Mesendoderm (in vitro differentiated cells): ENCODE measurements at regions not wholly inside any gene's neighbourhood (a gene's known extent, or its start where the extent isn't known, plus 50 kb on each side); places are given as distances from the start of the nearest gene placed in this dataset.

Experiments
- DNase-seq: peaks from one replicate; pipeline ENCODE4 v3.0.0; 2013
- H2AK5ac ChIP-seq: 2 replicates; pipeline ENCODE4 v1.6.1; 2013; ENCODE audit warnings: low read length, inconsistent platforms
- H2BK120ac ChIP-seq: 2 replicates; pipeline ENCODE4 v1.6.1; 2013; ENCODE audit warnings: low read depth, mild to moderate bottlenecking, low read length, moderate library complexity, mixed read lengths
- H2BK15ac ChIP-seq: replicated peaks from 2 replicates; pipeline ENCODE4 v1.6.1; 2013; ENCODE audit warnings: low read depth, mild to moderate bottlenecking, moderate library complexity
- H2BK5ac ChIP-seq: 2 replicates; pipeline ENCODE4 v1.6.1; 2013; ENCODE audit warnings: low read length, inconsistent platforms
- H3K18ac ChIP-seq: 2 replicates; pipeline ENCODE4 v1.6.1; 2013; ENCODE audit warnings: mild to moderate bottlenecking, low read length, mixed read lengths
- H3K23ac ChIP-seq: one replicate; pipeline ENCODE4 v1.6.1; 2013; ENCODE audit warnings: low read length
- H3K27ac ChIP-seq: 2 replicates; pipeline ENCODE4 v1.5.1; 2013; ENCODE audit warnings: low read depth, mild to moderate bottlenecking, inconsistent platforms, low read length, moderate library complexity
- H3K27me3 ChIP-seq: 2 replicates; pipeline ENCODE4 v1.6.1; 2013; ENCODE audit warnings: low read length, control low read depth, mild to moderate bottlenecking, inconsistent platforms; ENCODE audit not compliant: insufficient read depth, poor library complexity
- H3K36me3 ChIP-seq: 2 replicates; pipeline ENCODE4 v1.6.1; 2013; ENCODE audit warnings: low read length, inconsistent platforms; ENCODE audit not compliant: control insufficient read depth, insufficient read depth
- H3K4ac ChIP-seq: one replicate; pipeline ENCODE4 v1.6.1; 2013; ENCODE audit warnings: low read depth, mild to moderate bottlenecking, low read length, moderate library complexity
- H3K4me1 ChIP-seq: 2 replicates; pipeline ENCODE4 v1.6.1; 2013; ENCODE audit warnings: low read depth, low read length, inconsistent platforms; ENCODE audit not compliant: control insufficient read depth
- H3K4me2 ChIP-seq: 2 replicates; pipeline ENCODE4 v1.6.1; 2013; ENCODE audit warnings: low read length
- H3K4me3 ChIP-seq: 2 replicates; pipeline ENCODE4 v1.5.1; 2013; ENCODE audit warnings: mild to moderate bottlenecking, low read length
- H3K56ac ChIP-seq: one replicate; pipeline ENCODE4 v1.6.1; 2013; ENCODE audit warnings: low read length
- H3K79me1 ChIP-seq: 2 replicates; pipeline ENCODE4 v1.6.1; 2013; ENCODE audit warnings: low read length, inconsistent platforms
- H3K79me2 ChIP-seq: 2 replicates; pipeline ENCODE4 v1.6.1; 2013; ENCODE audit warnings: mild to moderate bottlenecking, low read length; ENCODE audit not compliant: control insufficient read depth, insufficient read depth
- H3K9ac ChIP-seq: 2 replicates; pipeline ENCODE4 v1.6.1; 2013; ENCODE audit warnings: low read length, inconsistent platforms
- H4K5ac ChIP-seq: one replicate; pipeline ENCODE4 v1.6.1; 2013; ENCODE audit warnings: low read length
- H4K8ac ChIP-seq: one replicate; pipeline ENCODE4 v1.6.1; 2013; ENCODE audit warnings: low read depth, mild to moderate bottlenecking, control low read depth, low read length, moderate library complexity
- WGBS: extraction: QIAGEN DNeasy Blood & Tissue Kit; methylation state at CpG from one replicate; pipeline ENCODE4 v1.1.7; 2013; ENCODE audit warnings: low lambda C conversion rate, missing lambda C conversion rate; ENCODE audit not compliant: insufficient coverage; ENCODE audit errors: extremely low coverage; 5-methylcytosine and 5-hydroxymethylcytosine counted together

- Histone ChIP-seq H3K4ac (no peak overlapping the region), H3K9ac (no peak overlapping the region), H3K56ac (no peak overlapping the region), H3K4me3 (no peak overlapping the region), H3K36me3 (no peaks in the 10 kb centered on the region), H2BK5ac (no peak overlapping the region), H2AK5ac (no peak overlapping the region), H2BK15ac (no peak overlapping the region), H3K27me3 (no peaks in the 10 kb centered on the region), H2BK120ac (no peak overlapping the region), H3K23ac (no peak overlapping the region), H4K8ac (no peak overlapping the region), H3K4me1 (no peaks in the 10 kb centered on the region), H3K18ac (no peak overlapping the region), H3K79me1 (no peaks in the 10 kb centered on the region), H3K79me2 (no peaks in the 10 kb centered on the region), H3K27ac (no peak overlapping the region), H3K4me2 (no peak overlapping the region), H4K5ac (no peak overlapping the region)
- no CpG with 5 or more reads among the region's 3 CpGs for WGBS
- DNase-seq, result no peak
Measured at GRCh38 chr10:129280908-129281586, 186.0 kb upstream of the MGMT start.

GRCh38 chr10:129285459-129285858 lies 181.6 kb upstream of the MGMT start:
- no peak overlapping the region for H3K23ac ChIP-seq
- no peak overlapping the region for H2BK5ac ChIP-seq
- no peak overlapping the region for H3K27ac ChIP-seq
- no peak overlapping the region for H2BK120ac ChIP-seq
- H3K27me3 ChIP-seq, result no peaks in the 10 kb centered on the region
- H3K79me1 ChIP-seq, result no peaks in the 10 kb centered on the region
- H3K56ac ChIP-seq, result no peak overlapping the region
- no peak overlapping the region for H4K5ac ChIP-seq
- no peaks in the 10 kb centered on the region for H3K36me3 ChIP-seq
- H3K4me1 ChIP-seq, result no peaks in the 10 kb centered on the region
- no peak overlapping the region for H2BK15ac ChIP-seq
- no peak overlapping the region for H3K4me2 ChIP-seq
- H3K9ac ChIP-seq, result no peak overlapping the region
- no peak overlapping the region for H4K8ac ChIP-seq
- DNase-seq, result no peak
- no peak overlapping the region for H3K4ac ChIP-seq
- no peak overlapping the region for H3K4me3 ChIP-seq
- H3K18ac ChIP-seq, result no peak overlapping the region
- no peaks in the 10 kb centered on the region for H3K79me2 ChIP-seq
- no peak overlapping the region for H2AK5ac ChIP-seq
- no CpG with 5 or more reads among the region's 5 CpGs for WGBS

DNA sequence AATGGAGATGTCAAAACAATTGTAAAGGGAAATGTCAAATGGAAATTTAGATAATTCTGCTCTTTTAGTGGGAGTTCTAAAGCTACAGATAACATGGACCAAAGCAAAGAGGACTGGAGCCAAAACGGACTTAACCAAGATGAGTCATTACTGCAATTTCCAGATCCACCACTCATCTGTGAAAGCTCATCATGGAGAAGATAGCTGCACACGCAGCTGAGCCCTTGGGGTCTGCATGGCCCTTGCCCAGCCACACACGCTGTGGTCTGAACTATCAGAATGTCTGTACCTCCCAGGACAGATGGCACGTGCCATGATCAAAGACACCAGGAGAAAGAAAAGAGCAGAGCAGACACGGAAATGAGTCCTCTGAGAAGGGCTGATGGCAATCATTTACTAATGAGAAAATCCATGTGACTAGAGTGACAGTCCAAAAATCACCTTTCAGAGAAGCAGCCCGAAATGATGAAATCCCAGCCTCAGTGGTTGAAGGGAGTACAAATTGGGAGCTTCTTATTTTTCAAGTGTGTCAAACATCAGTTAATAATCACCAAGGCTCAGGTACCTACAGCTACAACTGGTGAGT lies 177.9 kb upstream of the MGMT start:
- no peaks in the 10 kb centered on the region for H3K79me1 ChIP-seq

GRCh38 chr10:129293991-129294700 lies 172.9 kb upstream of the MGMT start:
- Histone ChIP-seq H3K4me1 (no peaks in the 10 kb centered on the region), H3K18ac (no peak overlapping the region), H2BK120ac (no peak overlapping the region), H3K4me2 (no peak overlapping the region), H3K56ac (no peak overlapping the region), H2AK5ac (no peak overlapping the region), H3K79me1 (no peaks in the 10 kb centered on the region), H3K27ac (no peak overlapping the region), H3K4me3 (no peak overlapping the region), H3K23ac (no peak overlapping the region), H4K5ac (no peak overlapping the region), H3K4ac (no peak overlapping the region), H3K27me3 (no peaks in the 10 kb centered on the region), H2BK5ac (no peak overlapping the region), H2BK15ac (no peak overlapping the region), H4K8ac (no peak overlapping the region), H3K79me2 (no peaks in the 10 kb centered on the region), H3K36me3 (no peaks in the 10 kb centered on the region), H3K9ac (no peak overlapping the region)
- no CpG with 5 or more reads among the region's 2 CpGs for WGBS
- no peak for DNase-seq

More for the DNA sequence above, 177.9 kb upstream of the MGMT start:
- DNase-seq, result no peak
- Histone ChIP-seq H2BK5ac (no peak overlapping the region), H3K9ac (no peak overlapping the region), H2BK15ac (no peak overlapping the region), H3K36me3 (no peaks in the 10 kb centered on the region), H3K4me2 (no peak overlapping the region), H4K8ac (no peak overlapping the region), H3K4me3 (no peak overlapping the region), H3K18ac (no peak overlapping the region), H3K27me3 (no peaks in the 10 kb centered on the region), H3K23ac (no peak overlapping the region), H3K4me1 (no peaks in the 10 kb centered on the region), H4K5ac (no peak overlapping the region), H3K4ac (no peak overlapping the region), H3K79me2 (no peaks in the 10 kb centered on the region), H2BK120ac (no peak overlapping the region), H2AK5ac (no peak overlapping the region), H3K27ac (no peak overlapping the region), H3K56ac (no peak overlapping the region)
- no CpG with 5 or more reads among the region's 6 CpGs for WGBS

DNA sequence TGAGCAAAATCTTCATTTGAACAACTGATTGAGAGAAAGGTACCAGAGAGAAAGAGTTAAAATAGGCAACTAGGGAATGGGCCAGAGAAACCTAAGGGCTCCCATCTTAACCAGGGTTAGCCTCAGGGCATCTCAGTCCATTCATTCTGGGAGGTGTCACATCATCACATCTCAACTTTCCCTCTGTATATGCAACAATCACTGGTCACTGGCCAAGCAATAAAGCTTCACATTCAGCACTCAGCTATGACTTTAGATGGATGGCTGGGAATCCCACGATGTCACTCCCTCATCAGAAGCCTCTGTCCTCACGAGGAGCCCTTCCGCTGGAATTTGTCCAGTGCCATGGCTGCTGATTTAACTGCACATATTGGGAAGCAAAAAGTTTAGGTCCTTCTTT lies 172.1 kb upstream of the MGMT start:
- H3K4me2 ChIP-seq, result no peak overlapping the region
- H2BK5ac ChIP-seq, result no peak overlapping the region
- H3K23ac ChIP-seq, result no peak overlapping the region
- WGBS, result no CpG with 5 or more reads among the region's 3 CpGs
- H2BK120ac ChIP-seq, result no peak overlapping the region
- H3K36me3 ChIP-seq, result no peaks in the 10 kb centered on the region
- H3K4me1 ChIP-seq, result no peaks in the 10 kb centered on the region
- H3K27ac ChIP-seq, result no peak overlapping the region
- no peak overlapping the region for H4K8ac ChIP-seq
- no peak overlapping the region for H3K9ac ChIP-seq
- H3K56ac ChIP-seq, result no peak overlapping the region
- no peak overlapping the region for H3K4me3 ChIP-seq
- H3K79me1 ChIP-seq, result no peaks in the 10 kb centered on the region
- H2BK15ac ChIP-seq, result no peak overlapping the region
- H3K4ac ChIP-seq, result no peak overlapping the region
- H4K5ac ChIP-seq, result no peak overlapping the region
- no peak overlapping the region for H3K18ac ChIP-seq
- no peak overlapping the region for H2AK5ac ChIP-seq
- H3K79me2 ChIP-seq, result no peaks in the 10 kb centered on the region
- DNase-seq, result no peak
- H3K27me3 ChIP-seq, result no peaks in the 10 kb centered on the region
